NT2/D1 (cell line): ENCODE measurements at regions not wholly inside any gene's neighbourhood (a gene's known extent, or its start where the extent isn't known, plus 50 kb on each side); places are given as distances from the start of the nearest gene placed in this dataset.

Experiments used
- DNase-seq: peaks from one replicate; pipeline ENCODE4 v3.0.0-alpha.2; 2011; ENCODE audit warnings: low read depth, low spot score
- H3K27me3 ChIP-seq: 2 replicates; pipeline ENCODE4 v1.6.0; 2011; ENCODE audit warnings: mild to moderate bottlenecking; ENCODE audit not compliant: insufficient read length, insufficient read depth
- H3K36me3 ChIP-seq: 2 replicates; pipeline ENCODE4 v1.6.1; 2011; ENCODE audit warnings: mild to moderate bottlenecking, low read length, mixed read lengths; ENCODE audit not compliant: insufficient read depth, insufficient read length
- H3K4me1 ChIP-seq: 2 replicates; pipeline ENCODE4 v1.5.1; 2011; ENCODE audit not compliant: insufficient read depth, insufficient read length
- H3K4me3 ChIP-seq: 2 replicates; pipeline ENCODE4 v1.5.1; 2011; ENCODE audit warnings: low read depth; ENCODE audit not compliant: insufficient read length
- H3K9ac ChIP-seq: 2 replicates; pipeline ENCODE4 v1.6.0; 2011; ENCODE audit warnings: low read depth; ENCODE audit not compliant: insufficient read length
- H3K9me3 ChIP-seq: 2 replicates; pipeline ENCODE4 v1.5.1; 2011; ENCODE audit warnings: mild to moderate bottlenecking, low read length; ENCODE audit not compliant: insufficient read depth
- SUZ12 ChIP-seq: IDR thresholded peaks from 2 replicates; pipeline ENCODE4 v1.6.1; 2011; ENCODE audit not compliant: insufficient read length, insufficient read depth; ENCODE audit errors: extremely low read depth
- YY1 ChIP-seq: IDR thresholded peaks from 2 replicates; pipeline ENCODE4 v1.6.1; 2011; ENCODE audit not compliant: insufficient read length, insufficient read depth
- ZNF274 ChIP-seq: IDR thresholded peaks from 2 replicates; pipeline ENCODE4 v1.6.1; 2011; ENCODE audit warnings: mild to moderate bottlenecking, low read depth, low read length

- TF ChIP-seq SUZ12 (no peak), YY1 (no peak), ZNF274 (no peak)
- no peak overlapping the region for H3K9ac ChIP-seq
- H3K4me3 ChIP-seq = no peak overlapping the region
- H3K9me3 ChIP-seq = no peaks in the 10 kb centered on the region
- H3K4me1 ChIP-seq = no peaks in the 10 kb centered on the region
- no peaks in the 10 kb centered on the region for H3K36me3 ChIP-seq
- no peak for DNase-seq
- H3K27me3 ChIP-seq = no peaks in the 10 kb centered on the region
Measured at GRCh38 chr5:124161266-124161665, 585.2 kb downstream of the ZNF608 start.

GRCh38 chr5:124160265-124160664, 586.2 kb downstream of the ZNF608 start:
- no peak overlapping the region for H3K9ac ChIP-seq
- H3K4me1 ChIP-seq = no peaks in the 10 kb centered on the region
- DNase-seq = no peak
- H3K4me3 ChIP-seq = no peak overlapping the region
- no peaks in the 10 kb centered on the region for H3K36me3 ChIP-seq
- no peak for TF ChIP-seq ZNF274
- no peak for TF ChIP-seq YY1
- no peak for TF ChIP-seq SUZ12
- peaks cover 7% of the 10 kb centered on the region for H3K9me3 ChIP-seq
- no peaks in the 10 kb centered on the region for H3K27me3 ChIP-seq

- no peak overlapping the region for H3K4me3 ChIP-seq
Measured at GRCh38 chr5:124157320-124157719, 589.1 kb downstream of the ZNF608 start.

DNA sequence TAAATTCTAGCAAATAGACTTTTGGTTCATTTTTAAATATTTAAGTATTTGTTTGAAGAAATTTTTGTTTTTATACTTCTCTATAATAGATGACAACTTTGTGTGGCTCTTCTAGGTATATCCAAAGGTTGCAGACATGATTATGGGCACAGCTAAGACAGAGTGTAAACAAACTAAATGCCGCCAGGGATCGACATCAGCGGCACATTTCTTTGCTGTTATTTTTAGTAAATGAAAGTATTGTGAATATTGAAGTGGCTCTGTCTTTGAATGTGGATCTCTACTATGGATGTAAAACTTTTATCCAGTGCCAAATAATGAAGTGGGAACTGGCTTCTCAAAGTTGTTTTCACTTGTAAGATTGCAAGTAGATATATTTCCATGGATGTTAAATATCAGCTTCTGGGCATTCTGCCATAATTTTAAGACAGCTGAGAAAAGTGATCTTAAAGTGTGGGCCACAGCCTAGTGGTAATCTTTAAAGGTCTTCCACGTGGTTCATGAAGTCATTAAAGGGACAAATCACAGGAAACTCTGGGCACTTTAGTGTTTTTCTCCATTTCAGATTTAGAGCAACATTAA, 589.9 kb downstream of the ZNF608 start:
- DNase-seq = no peak
- Histone ChIP-seq H3K9ac (no peak overlapping the region), H3K36me3 (no peaks in the 10 kb centered on the region), H3K4me1 (no peaks in the 10 kb centered on the region), H3K27me3 (no peaks in the 10 kb centered on the region), H3K4me3 (no peak overlapping the region), H3K9me3 (peaks cover 24% of the 10 kb centered on the region)
- TF ChIP-seq SUZ12 (no peak), YY1 (no peak)

More at GRCh38 chr5:124157320-124157719, 589.1 kb downstream of the ZNF608 start:
- TF ChIP-seq YY1 (no peak), ZNF274 (no peak), SUZ12 (no peak)
- no peaks in the 10 kb centered on the region for H3K27me3 ChIP-seq
- H3K9ac ChIP-seq = no peak overlapping the region
- no peak for DNase-seq
- H3K4me1 ChIP-seq = no peaks in the 10 kb centered on the region
- peaks cover 24% of the 10 kb centered on the region for H3K9me3 ChIP-seq
- no peaks in the 10 kb centered on the region for H3K36me3 ChIP-seq

GRCh38 chr5:124154714-124155113, 591.7 kb downstream of the ZNF608 start:
- H3K27me3 ChIP-seq = no peaks in the 10 kb centered on the region
- H3K36me3 ChIP-seq = no peaks in the 10 kb centered on the region
- H3K4me1 ChIP-seq = no peaks in the 10 kb centered on the region
- H3K4me3 ChIP-seq = no peak overlapping the region
- DNase-seq = no peak
- TF ChIP-seq SUZ12 (no peak), YY1 (no peak)
- H3K9ac ChIP-seq = no peak overlapping the region
- H3K9me3 ChIP-seq = peaks cover 24% of the 10 kb centered on the region

- Histone ChIP-seq H3K36me3 (no peaks in the 10 kb centered on the region), H3K4me3 (no peak overlapping the region), H3K9ac (no peak overlapping the region), H3K9me3 (peaks cover 24% of the 10 kb centered on the region), H3K4me1 (no peaks in the 10 kb centered on the region), H3K27me3 (no peaks in the 10 kb centered on the region)
- no peak for DNase-seq
- no peak for TF ChIP-seq ZNF274
- TF ChIP-seq SUZ12 = no peak
- no peak for TF ChIP-seq YY1
Measured at GRCh38 chr5:124153588-124153987, 592.9 kb downstream of the ZNF608 start.

DNA sequence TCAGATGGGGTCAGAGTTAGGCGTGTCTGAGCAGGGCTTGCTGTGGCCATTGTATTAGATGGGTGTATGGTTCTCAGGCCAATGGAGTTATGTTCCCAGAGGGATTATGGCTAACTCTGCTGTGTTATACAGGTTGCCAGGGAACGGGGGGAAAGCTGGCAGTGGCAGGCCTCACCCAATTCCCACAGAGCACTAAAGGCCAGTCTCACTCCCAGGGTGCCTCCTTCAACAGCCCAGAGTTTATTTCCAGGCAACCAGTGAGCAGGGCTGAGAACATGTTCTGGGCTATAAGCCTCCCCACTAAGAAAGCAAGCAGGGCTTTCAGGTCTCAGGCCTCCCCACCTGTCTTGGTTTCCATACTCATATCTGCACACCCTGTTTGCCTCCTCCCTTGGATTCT, 597.9 kb downstream of the ZNF608 start:
- Histone ChIP-seq H3K9ac (no peak overlapping the region), H3K27me3 (no peaks in the 10 kb centered on the region), H3K4me1 (no peaks in the 10 kb centered on the region), H3K9me3 (0 out of 2 replicates have a peak, but pooled peaks cover under 1% of the 10 kb centered on the region), H3K4me3 (no peak overlapping the region), H3K36me3 (no peaks in the 10 kb centered on the region)
- no peak for TF ChIP-seq YY1
- TF ChIP-seq ZNF274 = no peak
- DNase-seq = no peak
